ENCODE measurements at regions not wholly inside any gene's neighbourhood (a gene's known extent, or its start where the extent isn't known, plus 50 kb on each side); places are given as distances from the start of the nearest gene placed in this dataset.

DNA sequence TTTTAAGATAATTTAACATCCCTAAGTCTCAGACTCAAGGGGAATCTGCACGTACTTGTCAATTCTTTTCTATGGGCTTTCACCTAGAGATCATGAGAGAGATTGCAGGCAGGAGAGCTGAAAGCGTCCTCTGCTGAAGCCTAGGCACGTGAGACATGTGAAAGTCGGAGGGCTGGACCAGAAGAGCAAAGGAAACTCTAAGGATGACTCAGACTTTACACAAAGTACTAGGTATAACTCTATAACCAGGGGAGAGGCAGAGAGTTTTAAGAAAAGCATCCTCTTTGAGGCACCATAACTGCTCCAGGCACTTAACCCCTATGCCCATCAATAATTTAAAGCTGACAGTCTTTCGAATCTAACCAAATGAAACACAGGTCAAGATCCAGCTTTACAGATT, 436.6 kb downstream of the VGLL3 start:
- H3K27me3 ChIP-seq (ENCODE audit: control insufficient read depth, insufficient read depth, low read length) = no peaks in the 10 kb centered on the region
- H3K4me1 ChIP-seq (ENCODE audit: control insufficient read depth, insufficient read depth, low read length) = no peaks in the 10 kb centered on the region
- DNase-seq (ENCODE audit: low read depth in 4 of 6, low spot score in 6 of 6) = no peak
- no peaks in the 10 kb centered on the region for H3K9me3 ChIP-seq (ENCODE audit: control insufficient read depth, insufficient read depth, low read length)
- H3K27ac ChIP-seq (ENCODE audit: low read depth, low read length) = no peak overlapping the region
- H3K4me3 ChIP-seq (ENCODE audit: low read depth, low read length) = no peak overlapping the region
- H3K36me3 ChIP-seq (ENCODE audit: control insufficient read depth, insufficient read depth, low read length) = no peaks in the 10 kb centered on the region
- 100% methylated on average over 2 of the region's 5 CpGs for WGBS (ENCODE audit: insufficient coverage)

DNA sequence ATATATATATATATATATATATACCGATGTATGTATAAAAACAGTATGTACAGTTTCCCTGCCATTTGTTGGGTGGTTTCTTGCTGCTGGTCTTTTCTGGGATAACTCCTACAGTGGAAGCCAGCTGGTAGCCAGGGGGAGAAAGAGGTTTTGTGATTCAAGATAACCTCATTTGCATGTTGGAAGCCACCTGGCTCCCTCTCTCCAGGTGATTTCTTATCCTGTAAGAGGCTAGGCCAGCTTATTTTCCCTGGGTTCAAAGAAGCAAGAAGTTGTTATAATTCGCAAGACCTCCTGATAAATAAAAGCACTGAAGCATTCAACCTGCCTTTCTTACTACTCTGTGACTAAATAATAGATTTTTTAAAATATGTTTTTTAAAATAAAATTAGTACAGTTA, 443.3 kb downstream of the VGLL3 start:
- Histone ChIP-seq H3K27me3 (ENCODE audit: control insufficient read depth, insufficient read depth, low read length) (no peaks in the 10 kb centered on the region), H3K27ac (ENCODE audit: low read depth, low read length) (no peak overlapping the region), H3K4me1 (ENCODE audit: control insufficient read depth, insufficient read depth, low read length) (no peaks in the 10 kb centered on the region), H3K9me3 (ENCODE audit: control insufficient read depth, insufficient read depth, low read length) (no peaks in the 10 kb centered on the region), H3K4me3 (ENCODE audit: low read depth, low read length) (no peak overlapping the region), H3K36me3 (ENCODE audit: control insufficient read depth, insufficient read depth, low read length) (no peaks in the 10 kb centered on the region)
- DNase-seq (ENCODE audit: low read depth in 4 of 6, low spot score in 6 of 6) = no peak
- WGBS (ENCODE audit: insufficient coverage) = no CpG with 5 or more reads among the region's 2 CpGs

DNA sequence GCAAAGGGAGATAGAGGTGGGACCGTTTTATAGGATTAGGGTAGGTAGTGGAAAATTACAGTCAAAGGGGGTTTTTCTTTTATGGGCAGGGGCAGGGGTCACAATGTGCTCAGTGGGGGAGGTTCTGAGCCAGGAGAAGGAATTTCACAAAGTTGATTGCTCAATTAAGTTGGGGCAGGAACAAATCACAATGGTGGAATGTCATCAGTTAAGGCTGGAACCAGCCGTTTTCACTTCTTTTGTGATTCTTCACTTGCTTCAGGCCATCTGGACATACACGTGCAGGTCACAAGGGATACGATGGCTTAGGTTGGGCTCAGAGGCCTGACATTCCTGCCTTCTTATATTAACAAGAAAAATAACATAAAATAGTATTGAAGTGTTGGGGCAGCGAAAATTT, 453.8 kb downstream of the VGLL3 start:
- Histone ChIP-seq H3K9me3 (ENCODE audit: control insufficient read depth, insufficient read depth, low read length) (no peaks in the 10 kb centered on the region), H3K4me3 (ENCODE audit: low read depth, low read length) (no peak overlapping the region), H3K27me3 (ENCODE audit: control insufficient read depth, insufficient read depth, low read length) (no peaks in the 10 kb centered on the region), H3K27ac (ENCODE audit: low read depth, low read length) (no peak overlapping the region), H3K4me1 (ENCODE audit: control insufficient read depth, insufficient read depth, low read length) (no peaks in the 10 kb centered on the region), H3K36me3 (ENCODE audit: control insufficient read depth, insufficient read depth, low read length) (no peaks in the 10 kb centered on the region)
- WGBS (ENCODE audit: insufficient coverage) = 61% methylated on average over 3 of the region's 5 CpGs
- DNase-seq (ENCODE audit: low read depth in 4 of 6, low spot score in 6 of 6) = no peak

DNA sequence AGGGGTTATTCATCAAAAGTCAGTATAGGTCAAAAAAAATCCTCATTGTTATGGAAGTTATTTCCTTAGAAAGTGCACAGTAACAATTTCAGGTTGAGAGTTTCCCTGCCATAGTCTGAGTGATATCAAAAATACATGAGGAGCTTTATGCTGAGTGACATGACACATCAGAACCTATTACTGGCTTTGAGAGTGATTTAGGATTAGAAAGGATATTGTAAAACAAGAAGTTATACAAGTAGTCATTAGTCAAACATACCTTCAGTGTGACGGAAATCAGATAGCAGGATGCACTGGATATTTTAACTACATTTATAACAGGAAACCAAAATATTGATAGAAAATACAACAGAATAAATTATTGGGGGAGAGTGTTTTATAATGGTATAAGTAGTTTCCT, 471.1 kb downstream of the VGLL3 start:
- WGBS (ENCODE audit: insufficient coverage) = no CpG with 5 or more reads among the region's 1 CpG

DNA sequence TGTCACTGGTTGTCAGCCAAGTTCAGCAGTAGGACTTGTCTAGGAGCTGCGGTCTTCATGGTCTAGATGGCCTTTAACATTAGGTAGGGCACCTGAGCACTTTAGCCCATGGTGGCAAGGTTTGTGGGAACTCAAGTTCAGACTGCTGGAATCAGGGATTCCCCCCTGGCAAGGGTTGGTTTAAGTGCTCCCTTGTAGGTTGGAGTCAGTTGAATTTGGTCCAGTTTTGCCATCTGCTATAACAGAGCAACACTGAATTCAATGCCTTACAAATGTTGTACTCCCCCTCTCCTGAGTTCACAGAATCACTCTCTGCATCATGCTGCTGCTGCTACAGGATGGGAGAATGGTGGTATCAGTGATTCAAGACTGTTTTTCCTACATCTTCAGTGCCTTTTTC, 509.3 kb downstream of the VGLL3 start:
- WGBS (ENCODE audit: insufficient coverage) = 40% methylated on average over 1 of the region's 1 CpG
- Histone ChIP-seq H3K36me3 (ENCODE audit: control insufficient read depth, insufficient read depth, low read length) (no peaks in the 10 kb centered on the region), H3K27ac (ENCODE audit: low read depth, low read length) (no peak overlapping the region), H3K27me3 (ENCODE audit: control insufficient read depth, insufficient read depth, low read length) (no peaks in the 10 kb centered on the region), H3K4me3 (ENCODE audit: low read depth, low read length) (no peak overlapping the region), H3K4me1 (ENCODE audit: control insufficient read depth, insufficient read depth, low read length) (no peaks in the 10 kb centered on the region), H3K9me3 (ENCODE audit: control insufficient read depth, insufficient read depth, low read length) (no peaks in the 10 kb centered on the region)
- peak in 1 of 6 donors; percentile 60 for DNase-seq (ENCODE audit: low read depth in 4 of 6, low spot score in 6 of 6)

More for the DNA sequence above, 471.1 kb downstream of the VGLL3 start:
- Histone ChIP-seq H3K4me3 (ENCODE audit: low read depth, low read length) (no peak overlapping the region), H3K27ac (ENCODE audit: low read depth, low read length) (no peak overlapping the region), H3K4me1 (ENCODE audit: control insufficient read depth, insufficient read depth, low read length) (no peaks in the 10 kb centered on the region), H3K27me3 (ENCODE audit: control insufficient read depth, insufficient read depth, low read length) (no peaks in the 10 kb centered on the region), H3K36me3 (ENCODE audit: control insufficient read depth, insufficient read depth, low read length) (no peaks in the 10 kb centered on the region), H3K9me3 (ENCODE audit: control insufficient read depth, insufficient read depth, low read length) (no peaks in the 10 kb centered on the region)
- no peak for DNase-seq (ENCODE audit: low read depth in 4 of 6, low spot score in 6 of 6)

DNA sequence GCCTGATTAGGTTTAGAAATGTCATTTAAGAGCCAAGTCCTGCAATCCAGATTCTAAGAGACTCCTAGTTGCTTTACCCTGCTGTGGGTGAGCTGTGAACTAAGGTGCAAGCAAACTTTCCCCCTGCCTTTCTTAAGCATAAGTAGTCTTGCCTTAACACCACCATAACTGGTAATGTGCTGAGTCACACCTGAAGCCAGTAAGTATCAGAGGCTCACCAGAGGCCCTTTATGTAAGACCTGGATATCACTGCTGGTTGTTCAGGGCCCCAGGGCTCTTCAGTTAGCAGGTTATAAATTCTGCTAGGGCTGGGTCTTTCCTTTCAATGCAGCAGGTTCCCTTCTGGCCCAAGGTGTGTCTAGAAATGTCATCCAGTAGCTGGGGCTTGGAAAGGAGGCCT, 509.9 kb downstream of the VGLL3 start:
- no peak for DNase-seq (ENCODE audit: low read depth in 4 of 6, low spot score in 6 of 6)
- H3K27me3 ChIP-seq (ENCODE audit: control insufficient read depth, insufficient read depth, low read length) = no peaks in the 10 kb centered on the region
- no peak overlapping the region for H3K4me3 ChIP-seq (ENCODE audit: low read depth, low read length)
- no peaks in the 10 kb centered on the region for H3K4me1 ChIP-seq (ENCODE audit: control insufficient read depth, insufficient read depth, low read length)
- no peaks in the 10 kb centered on the region for H3K9me3 ChIP-seq (ENCODE audit: control insufficient read depth, insufficient read depth, low read length)
- H3K27ac ChIP-seq (ENCODE audit: low read depth, low read length) = no peak overlapping the region
- no peaks in the 10 kb centered on the region for H3K36me3 ChIP-seq (ENCODE audit: control insufficient read depth, insufficient read depth, low read length)

DNA sequence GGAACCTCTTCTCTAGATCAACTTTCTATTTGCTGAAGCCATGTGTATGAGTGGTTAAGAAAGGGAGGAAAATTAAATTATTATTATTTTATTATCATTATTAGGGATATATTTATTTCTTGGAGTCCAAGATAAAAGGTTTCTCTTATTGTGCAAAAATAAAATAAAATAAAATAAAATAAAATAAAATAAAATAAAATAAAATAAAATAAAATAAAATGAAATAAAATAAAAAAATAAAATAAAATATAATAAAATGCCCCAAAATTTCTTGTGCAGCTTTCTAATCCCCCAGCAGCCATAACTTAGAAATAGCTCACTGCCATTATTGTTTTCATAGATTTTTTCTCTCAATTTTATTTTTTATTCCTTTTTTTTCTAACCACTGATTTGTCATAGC, 526.8 kb downstream of the VGLL3 start:
- H3K27me3 ChIP-seq (ENCODE audit: control insufficient read depth, insufficient read depth, low read length) = no peaks in the 10 kb centered on the region
- H3K27ac ChIP-seq (ENCODE audit: low read depth, low read length) = no peak overlapping the region
- no peaks in the 10 kb centered on the region for H3K4me1 ChIP-seq (ENCODE audit: control insufficient read depth, insufficient read depth, low read length)
- no peak for DNase-seq (ENCODE audit: low read depth in 4 of 6, low spot score in 6 of 6)
- no peak overlapping the region for H3K4me3 ChIP-seq (ENCODE audit: low read depth, low read length)
- H3K36me3 ChIP-seq (ENCODE audit: control insufficient read depth, insufficient read depth, low read length) = no peaks in the 10 kb centered on the region
- H3K9me3 ChIP-seq (ENCODE audit: control insufficient read depth, insufficient read depth, low read length) = no peaks in the 10 kb centered on the region

DNA sequence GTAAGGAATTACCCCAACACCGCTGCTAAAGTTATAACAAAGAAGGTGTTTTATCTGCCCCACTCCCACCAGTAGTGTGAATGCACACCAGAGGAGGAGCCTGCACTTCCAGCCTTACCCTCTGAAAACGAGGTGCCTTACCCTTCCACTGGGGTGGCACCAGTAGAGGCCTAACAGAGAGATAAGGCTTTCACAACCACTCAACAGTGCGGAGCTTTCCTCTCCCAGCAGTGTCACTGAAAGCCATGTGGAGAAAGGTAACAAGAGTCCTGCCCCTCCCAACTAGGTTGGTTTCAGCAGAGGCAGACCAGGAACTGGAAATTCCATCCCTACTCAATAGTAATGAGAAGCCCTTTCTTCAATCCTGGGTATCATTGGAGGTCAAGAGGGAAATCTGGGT, 539.2 kb downstream of the VGLL3 start:
- Histone ChIP-seq H3K4me1 (ENCODE audit: control insufficient read depth, insufficient read depth, low read length) (no peaks in the 10 kb centered on the region), H3K36me3 (ENCODE audit: control insufficient read depth, insufficient read depth, low read length) (no peaks in the 10 kb centered on the region), H3K4me3 (ENCODE audit: low read depth, low read length) (no peak overlapping the region), H3K9me3 (ENCODE audit: control insufficient read depth, insufficient read depth, low read length) (no peaks in the 10 kb centered on the region), H3K27ac (ENCODE audit: low read depth, low read length) (no peak overlapping the region), H3K27me3 (ENCODE audit: control insufficient read depth, insufficient read depth, low read length) (no peaks in the 10 kb centered on the region)
- WGBS (ENCODE audit: insufficient coverage) = 80% methylated on average over 3 of the region's 3 CpGs
- DNase-seq (ENCODE audit: low read depth in 4 of 6, low spot score in 6 of 6) = no peak

DNA sequence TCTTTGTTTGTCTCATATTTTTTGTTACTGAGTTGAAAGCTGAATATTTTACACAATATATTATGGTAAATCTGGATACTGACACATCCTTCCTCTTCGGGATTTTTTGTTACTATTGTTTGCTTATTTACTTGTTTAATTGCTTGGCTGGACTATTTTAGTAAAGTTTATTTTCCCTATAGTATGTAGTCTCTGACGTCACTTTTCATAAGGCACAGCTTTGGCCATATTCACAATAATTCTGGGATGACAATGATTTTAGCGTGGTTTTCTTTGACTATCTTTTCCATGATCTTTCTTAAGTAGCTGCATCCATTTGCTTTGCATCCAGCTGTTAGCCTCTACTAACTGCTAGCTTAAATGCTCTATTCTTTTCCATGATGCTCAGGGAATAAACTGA, 552.4 kb downstream of the VGLL3 start:
- no peaks in the 10 kb centered on the region for H3K27me3 ChIP-seq (ENCODE audit: control insufficient read depth, insufficient read depth, low read length)
- H3K4me1 ChIP-seq (ENCODE audit: control insufficient read depth, insufficient read depth, low read length) = no peaks in the 10 kb centered on the region
- H3K36me3 ChIP-seq (ENCODE audit: control insufficient read depth, insufficient read depth, low read length) = no peaks in the 10 kb centered on the region
- 100% methylated on average over 1 of the region's 3 CpGs for WGBS (ENCODE audit: insufficient coverage)
- no peak for DNase-seq (ENCODE audit: low read depth in 4 of 6, low spot score in 6 of 6)
- no peak overlapping the region for H3K4me3 ChIP-seq (ENCODE audit: low read depth, low read length)
- no peaks in the 10 kb centered on the region for H3K9me3 ChIP-seq (ENCODE audit: control insufficient read depth, insufficient read depth, low read length)
- H3K27ac ChIP-seq (ENCODE audit: low read depth, low read length) = no peak overlapping the region

DNA sequence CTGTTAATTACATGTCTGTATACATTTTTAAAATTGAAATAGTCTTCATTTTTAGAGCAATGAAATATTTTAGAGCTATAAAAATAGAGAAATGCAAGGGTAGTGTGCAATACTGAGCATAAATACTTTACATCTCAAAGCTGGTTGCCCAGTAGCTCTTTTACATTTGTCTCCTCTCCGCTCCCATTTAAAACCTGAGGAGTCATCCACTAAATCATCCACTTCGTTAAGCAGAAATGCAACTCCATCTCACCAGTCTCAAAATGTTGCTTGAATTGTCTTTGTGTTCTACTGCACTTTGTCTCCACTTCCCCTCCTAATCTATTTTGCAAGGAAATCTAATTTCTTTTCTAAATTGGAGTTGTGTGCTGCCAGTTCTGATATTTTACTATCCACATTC, 563.6 kb downstream of the VGLL3 start:
- H3K4me1 ChIP-seq (ENCODE audit: control insufficient read depth, insufficient read depth, low read length) = no peaks in the 10 kb centered on the region
- DNase-seq (ENCODE audit: low read depth in 4 of 6, low spot score in 6 of 6) = peak in 2 of 6 donors; percentile 4 to 48
- no peak overlapping the region for H3K4me3 ChIP-seq (ENCODE audit: low read depth, low read length)
- peaks cover 2% of the 10 kb centered on the region for H3K9me3 ChIP-seq (ENCODE audit: control insufficient read depth, insufficient read depth, low read length)
- no peaks in the 10 kb centered on the region for H3K36me3 ChIP-seq (ENCODE audit: control insufficient read depth, insufficient read depth, low read length)
- 67% methylated on average over 1 of the region's 2 CpGs for WGBS (ENCODE audit: insufficient coverage)
- H3K27ac ChIP-seq (ENCODE audit: low read depth, low read length) = no peak overlapping the region
- H3K27me3 ChIP-seq (ENCODE audit: control insufficient read depth, insufficient read depth, low read length) = no peaks in the 10 kb centered on the region
